ENCODE measurements at regions not wholly inside any gene's neighbourhood (a gene's known extent, or its start where the extent isn't known, plus 50 kb on each side); places are given as distances from the start of the nearest gene placed in this dataset.

GRCh38 chr11:97965849-97966646 is 1054.7 kb upstream of the CNTN5 start:
- no peaks in the 10 kb centered on the region for H3K79me2 ChIP-seq (replicated peaks; ENCODE audit: insufficient read depth)
- Mint-ChIP-seq H3K4me1 (peaks cover 3% of the 10 kb centered on the region; the same call in 1 of the 3 replicates), H3K27me3 (ENCODE audit: insufficient read depth, low read depth, poor library complexity) (no peaks in the 10 kb centered on the region), H3K36me3 (ENCODE audit: low read depth) (peaks cover 4% of the 10 kb centered on the region; the same call in 2 of the 3 replicates), H3K27ac (no peak overlapping the region), H3K4me3 (no peak overlapping the region), H3K9me3 (no peaks in the 10 kb centered on the region)
- no peaks in the 10 kb centered on the region for H3K27me3 ChIP-seq (ENCODE audit: insufficient read depth)
- H3K27ac ChIP-seq (ENCODE audit: low read depth) = no peak overlapping the region
- no peaks in the 10 kb centered on the region for H3F3A ChIP-seq (replicated peaks; ENCODE audit: low read depth)
- ATAC-seq (no peak), DNase-seq (ENCODE audit: low spot score) (no peak)
- no peak overlapping the region for H3K4me3 ChIP-seq
- no peak overlapping the region for H2AFZ ChIP-seq
- no peaks in the 10 kb centered on the region for H3K4me1 ChIP-seq (ENCODE audit: insufficient read depth)
- no peak overlapping the region for H3K4me2 ChIP-seq
- peaks cover 10% of the 10 kb centered on the region for H3K9me2 ChIP-seq (ENCODE audit: insufficient read depth)
- H3K36me3 ChIP-seq (ENCODE audit: insufficient read depth) = no peaks in the 10 kb centered on the region
- no peaks in the 10 kb centered on the region for H4K20me1 ChIP-seq (replicated peaks; ENCODE audit: insufficient read depth)
- TF ChIP-seq ZNF462 (CRISPR knock-in tag; IDR thresholded peaks at IDR 0.05) = no peak
- TF ChIP-seq CTCF (conservative IDR thresholded peaks at IDR 0.05; ENCODE audit: low read depth in 2 of 2) = no peak
- TF ChIP-seq STAT1 (IDR thresholded peaks at IDR 0.05; ENCODE audit: unreplicated experiment) = no peak
- no peak for TF ChIP-seq CREB1 (CRISPR knock-in tag; IDR thresholded peaks at IDR 0.05; ENCODE audit: low read depth)

All from GM23338 (cell line).